Urinary bladder (tissue), 3 donors: ENCODE measurements at regions not wholly inside any gene's neighbourhood (a gene's known extent, or its start where the extent isn't known, plus 50 kb on each side); places are given as distances from the start of the nearest gene placed in this dataset.
"Not testable (repeated sequence)": the region's sequence is repeated elsewhere in the genome, so short reads cannot be mapped to it uniquely, and the experiment has no call there.

Experiments used
- DNase-seq: peaks from one replicate; pipeline ENCODE4 v3.0.0-alpha.2; 2015; ENCODE audit errors: extremely low spot score
- H3K27ac ChIP-seq: one replicate; pipeline ENCODE4 v1.5.1; 2013; ENCODE audit warnings: low read depth, mild to moderate bottlenecking, moderate library complexity
- H3K36me3 ChIP-seq: one replicate; pipeline ENCODE4 v1.6.1; 2013; ENCODE audit warnings: mild to moderate bottlenecking, moderate library complexity; ENCODE audit not compliant: insufficient read depth
- H3K4me1 ChIP-seq: one replicate; pipeline ENCODE4 v1.6.1; 2013; ENCODE audit warnings: mild to moderate bottlenecking, moderate library complexity; ENCODE audit not compliant: insufficient read depth
- H3K4me3 ChIP-seq: one replicate; pipeline ENCODE4 v1.5.1; 2013; ENCODE audit warnings: low read depth, low read length
- WGBS: extraction: QIAGEN DNeasy Blood & Tissue Kit; methylation state at CpG from one replicate; pipeline ENCODE4 v1.1.7; 2013; 5-methylcytosine and 5-hydroxymethylcytosine counted together
- donor health status: healthy with polysubstance abuse.
- donor health status: healthy.

DNA sequence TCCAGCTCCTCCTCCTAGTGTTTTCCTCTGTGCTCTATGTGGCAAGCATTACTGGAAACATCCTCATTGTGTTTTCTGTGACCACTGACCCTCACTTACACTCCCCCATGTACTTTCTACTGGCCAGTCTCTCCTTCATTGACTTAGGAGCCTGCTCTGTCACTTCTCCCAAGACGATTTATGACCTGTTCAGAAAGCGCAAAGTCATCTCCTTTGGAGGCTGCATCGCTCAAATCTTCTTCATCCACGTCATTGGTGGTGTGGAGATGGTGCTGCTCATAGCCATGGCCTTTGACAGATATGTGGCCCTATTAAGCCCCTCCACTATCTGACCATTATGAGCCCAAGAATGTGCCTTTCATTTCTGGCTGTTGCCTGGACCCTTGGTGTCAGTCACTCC is 64.0 kb downstream of the OR4F15 start:
- not testable (repeated sequence) for DNase-seq, H3K36me3 ChIP-seq

DNA sequence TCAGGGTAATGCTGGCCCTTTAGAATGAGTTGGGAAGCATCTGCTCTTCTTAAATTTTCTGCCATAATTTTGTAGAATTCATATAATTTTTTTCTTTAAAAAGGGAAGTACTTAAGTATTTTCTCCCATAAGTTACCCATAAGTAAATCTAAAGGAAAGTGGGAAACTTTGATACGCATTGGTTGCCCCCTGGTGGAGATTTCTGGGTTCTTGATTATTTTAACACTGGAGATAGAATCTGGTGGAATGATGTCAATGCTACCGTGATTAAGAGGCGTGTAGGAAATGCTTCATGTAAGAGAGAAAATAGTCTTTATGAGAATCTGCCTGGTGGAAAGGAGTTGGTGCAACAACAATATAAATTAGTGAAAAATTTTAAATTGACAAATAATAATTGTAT is 65.6 kb downstream of the OR4F15 start:
- not testable (repeated sequence) for H3K27ac ChIP-seq, H3K4me1 ChIP-seq, H3K4me3 ChIP-seq, DNase-seq, H3K36me3 ChIP-seq
- WGBS: 3% methylated on average over 3 of the region's 3 CpGs

More for the DNA sequence above, 64.0 kb downstream of the OR4F15 start:
- WGBS: 69% methylated on average over 4 of the region's 4 CpGs
- not testable (repeated sequence) for H3K4me1 ChIP-seq, H3K4me3 ChIP-seq, H3K27ac ChIP-seq

DNA sequence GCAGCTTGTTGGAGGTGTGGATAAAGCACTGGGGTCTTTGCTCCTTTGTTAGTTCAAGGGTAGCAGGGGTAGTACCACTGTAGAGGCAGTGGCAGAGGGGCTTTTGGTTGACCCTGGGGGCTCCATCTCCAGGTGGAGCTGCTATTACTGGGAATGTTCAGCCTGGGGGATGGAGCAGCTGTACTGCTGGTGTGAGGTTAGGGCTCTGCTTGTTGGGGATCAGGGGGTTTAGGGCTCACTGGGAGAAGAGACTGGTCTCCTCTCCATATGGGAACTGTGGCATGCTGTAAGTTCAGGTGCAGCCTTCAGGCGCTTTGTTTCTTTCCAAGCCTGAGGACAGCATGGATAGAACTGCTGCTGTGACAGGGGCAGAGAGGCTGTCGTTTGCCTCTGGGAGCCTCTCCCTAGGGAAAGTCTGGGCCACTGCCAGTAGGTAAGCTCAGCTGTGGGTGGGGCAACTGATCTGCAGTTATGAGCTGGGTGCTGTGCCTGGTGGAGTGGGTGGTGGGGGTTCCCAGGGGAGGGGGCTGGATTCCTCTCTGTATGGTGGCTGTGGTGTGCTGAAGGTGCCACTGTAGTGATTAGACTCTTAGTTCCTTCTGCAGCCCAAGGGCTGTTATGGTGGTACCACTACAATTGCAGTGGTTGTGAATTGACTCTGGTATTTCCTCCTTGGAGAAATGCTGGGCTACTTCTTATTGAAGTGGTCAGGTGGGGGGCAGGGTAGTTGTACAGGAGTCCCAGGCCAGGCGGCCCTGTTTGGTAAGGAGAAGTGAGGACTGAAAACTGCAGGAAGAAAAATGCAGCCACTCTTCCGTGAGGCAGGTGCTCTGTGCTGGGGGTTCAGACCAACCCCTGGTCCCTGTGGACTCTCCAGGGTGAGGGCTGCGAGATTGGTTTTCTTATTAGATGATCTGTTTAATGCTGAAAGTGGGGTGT is 100.6 kb downstream of the OR4F15 start:
- not testable (repeated sequence) for H3K4me1 ChIP-seq, H3K36me3 ChIP-seq, H3K27ac ChIP-seq, DNase-seq, H3K4me3 ChIP-seq
- WGBS: 78% methylated on average over 2 of the region's 5 CpGs

DNA sequence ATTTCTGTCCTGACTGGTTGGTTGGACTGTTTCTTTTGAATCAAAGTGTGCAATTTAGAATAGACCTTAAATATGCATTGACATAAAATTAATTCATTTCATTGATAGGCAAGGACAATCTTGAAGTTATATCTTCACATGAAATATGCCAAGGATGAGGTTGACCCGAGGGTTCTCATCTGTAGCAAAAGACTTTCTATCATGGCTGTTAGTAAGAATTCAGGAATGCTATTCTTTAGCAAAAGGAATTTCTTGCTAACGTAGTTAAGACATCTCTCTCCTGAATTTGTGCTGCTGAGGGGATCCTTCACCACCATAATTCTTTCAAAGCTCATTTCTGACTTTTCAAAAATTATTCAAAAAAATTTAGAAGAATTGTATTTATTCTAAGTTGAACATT is 112.6 kb downstream of the OR4F15 start:
- not testable (repeated sequence) for H3K4me1 ChIP-seq, DNase-seq, H3K27ac ChIP-seq, H3K36me3 ChIP-seq, H3K4me3 ChIP-seq
- WGBS: 0% methylated on average over 1 of the region's 2 CpGs

DNA sequence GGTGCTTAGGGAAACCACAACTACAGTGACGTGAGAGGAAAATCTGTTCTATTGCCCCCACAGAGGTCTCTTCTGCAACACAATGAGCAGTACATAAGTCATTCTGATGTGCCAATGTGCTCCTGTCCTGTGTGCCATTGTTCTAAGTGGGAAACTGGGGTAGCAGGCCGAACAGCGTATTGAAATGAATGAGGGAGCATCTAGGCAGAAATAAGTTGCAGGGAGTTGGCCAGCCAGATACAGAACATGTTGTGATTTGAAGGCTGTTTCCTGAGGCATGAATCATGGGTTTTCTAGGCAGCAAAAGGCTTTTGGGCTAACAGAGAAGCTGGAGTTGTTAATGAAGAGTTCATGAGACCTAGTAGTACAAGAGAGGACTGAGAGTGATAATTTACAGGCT is 122.5 kb downstream of the OR4F15 start:
- H3K4me3 ChIP-seq, H3K27ac ChIP-seq, H3K4me1 ChIP-seq, DNase-seq, H3K36me3 ChIP-seq: not testable (repeated sequence)
- WGBS: no CpG with 5 or more reads among the region's 3 CpGs

DNA sequence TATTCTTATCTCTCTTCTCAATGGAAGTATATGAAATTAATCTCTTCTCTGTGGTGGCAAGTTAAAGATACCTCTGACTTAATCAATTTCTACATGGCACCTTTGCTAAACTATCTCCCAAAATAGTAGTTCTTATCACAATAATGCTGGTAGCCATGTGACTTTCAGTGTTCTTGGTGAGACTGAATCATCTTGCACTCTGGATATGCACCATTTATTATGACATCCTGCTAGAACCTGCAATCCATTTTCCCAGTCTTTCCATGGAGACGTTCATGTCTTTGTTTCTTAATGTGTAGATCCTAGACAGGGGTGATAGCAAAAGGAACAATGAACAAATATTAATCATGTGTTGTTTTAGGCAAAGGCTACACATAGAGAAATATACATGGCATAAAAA is 125.4 kb downstream of the OR4F15 start:
- no CpG with 5 or more reads among the region's 1 CpG for WGBS
- not testable (repeated sequence) for H3K4me1 ChIP-seq, H3K27ac ChIP-seq, DNase-seq, H3K36me3 ChIP-seq, H3K4me3 ChIP-seq

- not testable (repeated sequence) for H3K27ac ChIP-seq, H3K36me3 ChIP-seq, H3K4me1 ChIP-seq, H3K4me3 ChIP-seq, DNase-seq
- 91% methylated on average over 4 of the region's 7 CpGs for WGBS
Observed at GRCh38 chr15:101938555-101938954, 126.6 kb downstream of the OR4F15 start.

GRCh38 chr15:101945896-101946295 is 133.9 kb downstream of the OR4F15 start:
- H3K4me1 ChIP-seq, H3K4me3 ChIP-seq, DNase-seq, H3K36me3 ChIP-seq, H3K27ac ChIP-seq: not testable (repeated sequence)
- WGBS: 85% methylated on average over 2 of the region's 2 CpGs

DNA sequence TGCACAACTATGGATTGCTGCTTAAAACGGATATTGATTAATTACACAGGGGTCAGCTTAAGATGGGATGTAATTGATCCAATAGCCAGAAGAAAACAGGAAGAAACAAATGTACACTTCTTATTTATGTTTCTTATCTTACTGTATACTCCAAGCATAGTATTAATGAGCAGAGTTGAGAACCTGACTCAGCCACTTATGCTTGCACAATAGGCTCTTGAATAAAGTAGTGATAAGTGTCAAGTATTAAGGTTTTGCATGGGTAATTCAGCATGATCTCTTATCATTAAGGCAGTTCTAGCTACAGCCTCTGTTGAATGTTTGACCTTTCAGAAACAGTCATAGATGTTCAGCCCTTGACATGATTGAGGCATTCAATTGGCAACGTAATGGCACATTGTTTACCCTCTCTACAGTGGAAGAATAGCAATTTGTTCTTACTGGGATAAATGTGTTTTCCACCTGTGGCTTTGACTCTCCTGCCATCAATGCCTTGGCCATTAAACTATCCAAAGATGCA is 136.5 kb downstream of the OR4F15 start:
- H3K27ac ChIP-seq, H3K4me3 ChIP-seq, H3K4me1 ChIP-seq, DNase-seq, H3K36me3 ChIP-seq: not testable (repeated sequence)
- WGBS: 56% methylated on average over 1 of the region's 2 CpGs

- H3K4me1 ChIP-seq, H3K27ac ChIP-seq, H3K36me3 ChIP-seq, H3K4me3 ChIP-seq, DNase-seq: not testable (repeated sequence)
- WGBS: 89% methylated on average over 1 of the region's 1 CpG
Observed at GRCh38 chr15:101949380-101950065, 137.5 kb downstream of the OR4F15 start.

DNA sequence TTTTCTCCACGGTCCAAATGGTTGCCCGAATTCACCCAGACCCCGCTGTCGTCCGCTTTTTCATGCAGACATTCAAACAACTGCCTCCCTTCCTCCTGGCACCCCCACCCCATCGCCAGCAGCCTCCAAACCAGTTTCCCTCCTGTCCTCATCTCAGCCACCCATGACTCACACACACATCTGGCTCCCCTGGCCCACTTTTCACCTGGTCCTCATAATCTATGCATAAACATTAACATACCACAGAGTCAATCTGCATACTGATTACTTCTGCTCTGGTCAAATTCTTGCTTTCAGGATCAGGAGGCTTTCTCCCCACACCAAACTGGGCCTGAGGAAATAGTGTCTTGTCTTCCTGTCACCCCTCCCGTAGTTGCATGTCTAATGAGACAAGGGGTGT is 142.0 kb downstream of the OR4F15 start:
- not testable (repeated sequence) for H3K4me1 ChIP-seq, H3K27ac ChIP-seq, H3K36me3 ChIP-seq, H3K4me3 ChIP-seq, DNase-seq
- WGBS: 46% methylated on average over 2 of the region's 7 CpGs

DNA sequence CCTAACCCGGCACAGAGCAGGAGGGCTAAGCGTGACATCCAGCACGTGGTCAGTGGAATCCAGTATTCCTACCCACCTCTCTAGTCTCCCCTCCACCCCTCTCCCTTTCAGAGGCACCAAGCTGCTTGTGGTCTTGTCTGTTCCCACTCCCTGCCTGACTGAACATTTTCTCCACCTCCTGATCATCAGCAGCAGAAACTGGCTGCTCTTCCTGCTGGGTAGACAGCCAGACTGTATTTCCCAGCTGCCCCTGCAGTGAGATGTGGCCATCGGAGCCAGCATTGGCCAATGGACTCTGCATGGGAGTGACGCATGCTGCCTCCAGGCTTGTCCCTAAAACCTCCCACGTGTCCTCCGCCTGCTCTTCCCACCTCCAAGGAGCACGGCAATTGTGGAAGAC is 143.8 kb downstream of the OR4F15 start:
- no CpG with 5 or more reads among the region's 8 CpGs for WGBS
- not testable (repeated sequence) for H3K4me1 ChIP-seq, DNase-seq

DNA sequence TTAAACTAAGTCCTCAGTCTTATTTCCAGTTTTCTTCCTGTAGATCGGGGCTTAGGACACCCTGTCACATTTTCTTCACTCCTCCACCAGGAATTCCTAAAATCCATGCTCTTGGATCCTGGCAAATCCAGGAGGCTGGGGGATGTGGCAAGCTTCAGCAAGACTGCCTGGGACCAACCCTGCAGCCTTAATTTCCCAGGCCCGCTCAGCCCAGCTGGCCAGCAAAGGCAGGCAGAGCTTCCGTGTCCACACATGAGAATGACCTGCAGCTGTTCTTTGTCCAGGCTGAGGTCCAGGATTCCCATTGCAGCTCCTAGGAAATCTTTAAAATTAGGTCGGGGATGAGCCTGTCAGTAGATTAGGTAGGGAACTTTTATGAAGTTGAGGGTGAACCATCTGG is 146.7 kb downstream of the OR4F15 start:
- 47% methylated on average over 2 of the region's 4 CpGs for WGBS
- H3K27ac ChIP-seq, H3K4me3 ChIP-seq, H3K36me3 ChIP-seq, DNase-seq, H3K4me1 ChIP-seq: not testable (repeated sequence)

More for the DNA sequence above, 143.8 kb downstream of the OR4F15 start:
- not testable (repeated sequence) for H3K27ac ChIP-seq, H3K36me3 ChIP-seq, H3K4me3 ChIP-seq

DNA sequence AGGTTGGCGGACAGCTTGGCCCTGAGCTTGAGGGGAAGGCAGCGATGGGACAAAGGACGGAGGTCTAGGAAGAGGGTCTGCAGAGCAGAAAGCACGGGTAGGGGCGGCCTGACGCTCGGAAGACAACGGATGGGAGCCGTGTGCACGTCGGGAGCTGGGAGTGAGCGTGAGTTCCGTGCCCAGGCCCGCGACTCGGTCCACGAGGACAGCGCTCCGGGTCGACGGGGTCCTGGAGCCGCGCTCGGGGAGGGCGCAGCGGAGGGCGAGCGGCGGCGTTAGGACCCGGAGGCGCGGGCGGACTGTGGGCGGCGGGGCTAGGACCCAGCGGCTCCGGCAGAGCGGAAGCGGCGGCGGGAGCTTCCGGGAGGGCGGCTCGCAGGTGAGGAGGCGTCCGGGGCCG is 149.3 kb downstream of the OR4F15 start:
- H3K4me1 ChIP-seq, H3K27ac ChIP-seq, DNase-seq, H3K36me3 ChIP-seq, H3K4me3 ChIP-seq: not testable (repeated sequence)
- no CpG with 5 or more reads among the region's 48 CpGs for WGBS
